Hematopoietic multipotent progenitor cell treated with erythropoietin and hydrocortisone succinate and interleukin-3 and kit ligand, for 6 days (in vitro differentiated cells): ENCODE measurements at regions not wholly inside any gene's neighbourhood (a gene's known extent, or its start where the extent isn't known, plus 50 kb on each side); places are given as distances from the start of the nearest gene placed in this dataset.

Experiments used
- DNase-seq: peaks from one replicate; pipeline ENCODE4 v3.0.0-alpha.2; 2015

DNA sequence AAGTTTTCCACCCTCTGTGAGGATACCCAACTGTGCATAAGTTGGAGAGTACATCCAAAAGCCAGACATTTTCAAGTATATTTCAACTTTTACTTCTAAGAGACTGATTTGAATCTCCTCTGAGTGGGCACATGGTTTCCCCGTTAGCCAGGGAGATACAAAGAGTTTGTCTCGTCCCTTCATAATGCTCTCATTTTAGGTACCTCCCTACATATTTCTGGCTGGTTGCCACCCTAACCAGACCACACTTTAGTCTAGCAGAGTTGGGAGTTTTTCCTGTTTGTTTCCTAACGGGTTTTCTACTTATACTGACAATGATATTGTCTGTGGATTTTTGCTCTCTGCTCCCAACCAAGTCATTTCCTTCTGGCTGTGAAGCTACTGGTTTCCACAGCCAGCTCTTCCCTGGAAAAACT lies 180.3 kb downstream of the CCDC71L start:
- peak; percentile 65 for DNase-seq

DNA sequence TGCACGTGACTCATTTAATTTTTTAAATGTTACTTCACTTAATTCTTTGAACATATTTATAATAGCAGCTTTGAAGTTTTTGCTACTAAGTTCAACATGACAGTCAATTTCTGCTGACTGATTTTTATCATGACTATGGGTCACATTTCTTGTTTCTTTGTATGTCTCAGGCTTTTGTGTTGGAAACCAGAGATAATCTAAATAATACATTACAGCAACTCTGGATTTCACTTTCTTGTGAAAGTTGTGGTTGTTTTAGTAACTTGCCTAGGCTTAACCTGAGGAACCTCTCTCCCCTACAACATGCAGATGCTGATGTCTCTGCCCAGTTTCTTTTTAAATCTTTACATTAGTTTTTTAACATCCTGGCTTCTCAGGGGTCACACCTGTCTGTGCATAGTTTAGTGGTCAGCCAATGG lies 180.8 kb downstream of the CCDC71L start:
- no peak for DNase-seq

GRCh38 chr7:106476751-106477150 lies 184.2 kb downstream of the CCDC71L start:
- DNase-seq = no peak

DNA sequence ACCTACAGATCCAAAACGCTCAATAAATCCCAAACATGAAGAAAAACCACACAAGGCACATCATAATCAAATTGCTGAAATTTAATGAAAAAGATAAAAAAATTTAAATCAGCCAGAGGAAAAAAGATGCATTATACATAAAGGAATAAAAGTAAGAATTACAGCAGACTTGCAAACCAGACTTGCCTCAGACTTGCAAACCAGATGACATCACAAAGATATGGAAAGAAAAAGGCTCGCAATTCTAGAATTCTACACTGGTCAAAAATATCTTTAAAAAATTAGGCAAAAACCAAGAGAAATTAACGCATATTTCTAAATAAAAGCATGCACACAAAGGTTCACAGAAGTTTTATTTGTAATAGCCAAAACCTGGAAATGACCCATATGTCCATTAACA lies 188.0 kb upstream of the NAMPT start:
- DNase-seq = no peak

GRCh38 chr7:106471686-106472440 lies 187.1 kb upstream of the NAMPT start:
- DNase-seq = no peak

GRCh38 chr7:106471021-106471420 lies 186.2 kb upstream of the NAMPT start:
- no peak for DNase-seq

DNA sequence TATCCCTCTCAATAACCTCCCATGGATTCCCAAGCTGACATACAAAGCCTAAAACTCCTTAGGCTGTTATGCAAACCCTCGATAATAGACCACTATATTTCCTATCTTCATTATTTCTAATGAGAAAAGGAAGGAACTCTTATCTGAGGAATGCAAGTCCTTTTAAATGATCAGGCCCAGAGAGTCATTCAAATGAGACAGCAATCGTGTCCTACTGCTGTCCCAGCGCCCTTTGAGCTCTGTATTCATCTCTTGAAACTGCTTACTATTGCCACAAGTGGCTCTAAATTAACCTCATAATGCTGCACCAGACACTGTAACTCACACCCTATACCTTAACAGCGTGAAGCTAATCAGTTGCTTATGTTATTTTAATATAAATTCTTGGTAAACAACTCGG lies 182.1 kb upstream of the NAMPT start:
- DNase-seq = no peak

- no peak for DNase-seq
Measured at GRCh38 chr7:106465704-106466468, 181.1 kb upstream of the NAMPT start.

- no peak for DNase-seq
Measured at GRCh38 chr7:106464651-106465050, 179.9 kb upstream of the NAMPT start.

GRCh38 chr7:106463851-106464611 lies 179.2 kb upstream of the NAMPT start:
- DNase-seq = no peak

DNA sequence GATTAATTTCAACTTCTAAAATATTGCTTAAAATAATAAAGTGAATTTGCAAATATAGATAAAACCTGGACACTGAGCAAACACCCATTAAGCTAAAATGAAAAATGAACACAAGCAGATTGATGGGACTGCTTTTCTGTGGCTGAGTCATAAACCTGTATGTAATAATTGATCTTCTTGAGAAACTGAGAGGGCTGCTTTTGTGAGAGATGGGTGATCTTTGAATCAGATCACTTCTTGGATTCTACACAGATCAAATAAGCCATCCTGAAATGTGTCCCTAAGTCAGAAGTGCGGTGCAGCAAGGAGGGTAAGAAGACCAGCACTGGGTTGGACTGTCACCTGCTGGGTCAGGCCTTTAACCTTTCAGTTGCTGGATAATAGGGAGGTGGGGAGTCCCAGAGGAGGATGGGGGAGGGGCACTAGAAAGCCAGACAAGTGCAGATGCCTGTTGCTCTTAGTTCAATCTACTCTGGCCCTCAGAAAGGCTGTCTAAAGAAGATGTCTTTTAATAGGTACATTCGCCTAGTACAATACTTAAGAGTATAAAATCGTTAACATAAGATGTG lies 178.2 kb upstream of the NAMPT start:
- no peak for DNase-seq

DNA sequence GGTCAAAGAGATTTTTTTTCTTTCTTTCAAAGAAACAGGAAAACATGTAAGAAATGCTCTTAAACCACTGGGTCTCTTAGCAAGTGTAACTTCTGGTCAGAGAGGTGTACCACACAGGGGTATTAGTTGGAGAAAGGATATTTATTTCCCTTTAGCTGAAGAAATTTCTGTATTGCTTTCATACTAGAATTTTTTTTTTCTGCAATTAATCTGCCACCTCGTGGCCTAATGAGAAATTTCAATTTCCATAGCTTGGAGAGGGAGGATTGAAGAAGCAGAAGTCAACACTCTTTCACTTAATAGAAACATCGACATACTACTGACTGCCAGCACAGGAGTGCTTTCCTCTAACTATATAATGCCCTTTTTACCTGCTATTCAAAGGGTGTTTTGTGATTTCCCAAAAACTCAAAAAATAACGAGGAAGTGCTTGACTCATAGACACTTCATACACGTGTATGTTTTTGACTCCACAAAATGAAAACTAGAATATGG lies 177.6 kb upstream of the NAMPT start:
- DNase-seq = peak; percentile 69

GRCh38 chr7:106460792-106461254 lies 176.0 kb upstream of the NAMPT start:
- no peak for DNase-seq

DNA sequence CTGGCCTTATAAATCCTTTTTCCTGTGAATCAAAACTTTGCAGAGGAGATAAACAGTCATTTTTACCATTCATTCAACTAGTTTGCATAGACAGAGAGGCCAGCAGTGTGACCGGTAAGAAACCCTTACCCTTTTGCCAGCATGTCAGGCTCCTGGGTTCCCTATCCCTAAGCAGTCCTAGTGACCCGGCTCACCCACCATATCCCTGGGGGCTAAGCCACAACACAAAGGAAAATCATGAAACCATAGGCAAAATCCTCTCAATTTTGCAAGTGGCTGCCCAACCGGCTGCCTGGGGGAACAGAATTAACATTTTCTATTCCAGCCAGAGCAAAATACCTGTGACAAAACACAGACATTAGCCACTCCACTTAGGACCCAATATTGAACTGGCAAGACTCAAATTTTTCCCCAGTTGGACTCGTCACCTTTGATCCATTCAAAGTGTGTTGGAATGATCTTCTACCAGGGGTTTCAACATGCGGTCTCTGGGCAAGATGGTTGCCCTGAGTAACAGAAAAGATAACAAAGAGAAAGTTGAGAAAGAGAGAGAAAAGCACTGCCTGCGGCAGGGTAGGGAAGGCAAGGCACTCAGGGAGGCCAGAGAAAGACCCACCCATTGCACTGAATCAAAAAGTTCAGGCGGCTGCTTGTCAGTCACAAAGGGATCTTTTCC lies 174.8 kb upstream of the NAMPT start:
- DNase-seq = no peak

- no peak for DNase-seq
Measured at GRCh38 chr7:106457678-106458077, 172.9 kb upstream of the NAMPT start.

DNA sequence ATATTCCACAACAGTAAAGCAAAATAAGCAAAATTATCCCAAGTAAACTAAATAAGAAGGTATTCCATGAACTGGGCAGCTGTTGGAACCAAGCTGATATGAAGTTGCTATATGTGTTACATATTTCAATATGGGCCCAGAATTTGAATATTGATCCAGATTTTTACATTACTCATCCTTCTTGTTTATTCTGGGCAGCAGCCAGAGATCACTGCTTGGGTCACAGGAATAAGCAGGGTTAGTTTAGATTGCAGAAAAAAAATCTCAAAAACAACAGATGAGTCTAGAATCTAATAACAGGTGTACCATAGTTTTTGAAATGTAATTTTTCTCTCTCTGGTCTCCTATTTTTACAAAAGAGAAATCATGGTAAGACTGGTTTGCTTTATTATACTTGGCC lies 171.5 kb upstream of the NAMPT start:
- no peak for DNase-seq

DNA sequence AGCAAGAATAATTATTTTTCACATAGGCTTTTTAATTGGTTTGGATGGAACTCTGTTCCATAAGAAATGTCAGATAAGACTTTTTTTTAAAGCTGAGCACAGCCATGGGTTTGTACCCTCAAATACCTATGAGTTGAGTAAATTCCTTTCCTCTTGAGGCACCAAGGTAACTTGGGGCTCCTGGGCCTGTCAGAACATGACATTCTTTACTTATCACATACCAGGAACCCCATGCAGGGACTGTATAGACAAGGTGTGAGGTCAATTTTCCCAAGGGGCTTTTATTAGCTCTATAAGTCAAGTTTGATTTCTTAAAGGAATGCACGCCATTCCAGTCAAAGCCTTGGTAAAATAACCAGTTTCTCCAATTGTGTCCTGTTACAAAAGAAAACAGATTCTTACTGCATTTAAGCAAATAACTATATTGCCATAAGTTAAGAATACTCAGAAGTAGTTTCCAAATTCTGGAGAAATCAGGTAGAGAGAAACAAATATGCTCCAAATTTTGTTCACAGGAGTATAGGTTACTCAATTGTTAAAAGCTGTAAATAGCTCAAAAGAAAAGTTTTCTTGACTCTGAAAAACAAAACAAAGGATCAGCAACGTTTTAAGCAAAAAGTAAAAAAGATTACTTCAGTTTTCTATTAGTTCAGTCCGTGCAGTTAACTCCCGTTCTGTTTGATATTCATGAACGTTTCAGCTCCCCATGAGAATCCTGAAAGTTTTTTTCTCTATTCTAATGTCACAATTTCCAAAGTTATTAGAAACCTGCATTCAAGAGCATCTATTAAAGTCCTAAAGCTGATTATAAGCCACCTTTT lies 167.5 kb upstream of the NAMPT start:
- no peak for DNase-seq

DNA sequence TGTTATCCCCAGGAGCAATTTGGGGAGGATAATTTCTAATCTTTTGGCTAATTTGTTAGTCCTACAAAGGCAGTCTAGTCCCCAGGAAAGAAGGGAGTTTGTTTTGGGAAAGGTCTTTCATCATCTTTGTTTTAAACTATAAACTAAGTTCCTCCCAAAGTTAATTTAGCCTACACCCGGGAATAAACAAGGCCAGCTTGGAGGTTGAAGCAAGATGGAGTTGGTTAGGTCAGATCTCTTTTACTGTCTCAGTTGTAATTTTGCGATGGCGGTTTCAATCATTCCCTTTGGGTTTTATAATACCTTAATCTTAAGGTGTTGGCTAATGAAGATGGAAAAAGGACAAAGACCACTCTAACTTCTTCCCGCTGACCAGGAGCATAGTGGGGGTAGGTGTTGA lies 166.4 kb upstream of the NAMPT start:
- no peak for DNase-seq

DNA sequence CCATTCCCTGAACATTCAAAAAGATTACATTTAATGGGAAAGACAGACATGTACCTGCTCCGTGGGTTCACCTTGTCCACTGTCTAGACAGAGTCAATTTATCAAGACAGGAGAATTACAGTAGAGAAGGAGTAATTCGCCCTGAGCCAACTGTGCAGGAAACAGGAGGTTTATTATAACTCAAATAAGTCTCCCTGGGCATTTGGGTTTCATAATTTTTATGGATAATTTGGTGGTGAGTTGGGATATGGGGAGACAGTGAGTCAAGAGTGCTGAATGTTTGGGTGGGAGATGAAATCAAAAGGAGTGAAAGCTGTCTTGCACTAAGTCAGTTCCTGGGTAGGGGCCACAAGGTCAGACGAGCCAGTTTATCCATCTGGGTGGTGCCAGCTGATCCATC lies 165.9 kb upstream of the NAMPT start:
- DNase-seq = no peak

GRCh38 chr7:106448992-106449859 lies 164.4 kb upstream of the NAMPT start:
- DNase-seq = peak; percentile 30
